Testis (tissue), 2 donors: ENCODE measurements at regions not wholly inside any gene's neighbourhood (a gene's known extent, or its start where the extent isn't known, plus 50 kb on each side); places are given as distances from the start of the nearest gene placed in this dataset.

ENCODE experiments used
- POLR2A ChIP-seq: fragments of 450-650 bp; IDR thresholded peaks from one replicate; pipeline ENCODE4 v1.6.1; 2017; ENCODE audit warnings: antibody characterized with exemption, mild to moderate bottlenecking, moderate library complexity
- TF ChIP-seq, protein P1 (sequence below), 3 experiments: fragments of 450-650 bp in 2 of 3; fragments of 200-600 bp in 1 of 3; sonication (generic) in 1 of 3; IDR thresholded peaks; one replicate each; pipeline ENCODE4 v1.5.1; 2016 to 2019; ENCODE audit warnings: antibody characterized with exemption in 3 of 3, mild to moderate bottlenecking in 2 of 3, moderate library complexity in 1 of 3

DNA sequence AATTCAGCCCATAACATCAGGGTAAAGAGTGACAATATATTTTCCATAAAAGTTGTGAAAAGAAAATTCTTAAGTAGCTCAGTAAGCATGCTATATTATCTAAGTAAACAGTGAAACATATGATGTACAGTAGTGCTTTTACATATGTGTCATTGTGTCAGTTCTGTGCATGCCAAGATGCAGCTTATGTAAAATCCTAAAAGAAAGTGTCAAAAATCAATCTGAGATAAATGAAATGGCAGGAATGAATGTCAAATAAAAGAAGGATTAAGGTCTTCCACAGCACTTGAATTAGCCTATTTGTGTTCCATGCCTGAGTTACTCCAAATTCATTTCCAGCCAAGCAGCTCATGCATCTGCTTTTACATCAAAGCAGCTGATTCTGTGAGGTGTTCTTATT, 452.7 kb upstream of the HS3ST1 start:
- TF ChIP-seq, protein P1, sequence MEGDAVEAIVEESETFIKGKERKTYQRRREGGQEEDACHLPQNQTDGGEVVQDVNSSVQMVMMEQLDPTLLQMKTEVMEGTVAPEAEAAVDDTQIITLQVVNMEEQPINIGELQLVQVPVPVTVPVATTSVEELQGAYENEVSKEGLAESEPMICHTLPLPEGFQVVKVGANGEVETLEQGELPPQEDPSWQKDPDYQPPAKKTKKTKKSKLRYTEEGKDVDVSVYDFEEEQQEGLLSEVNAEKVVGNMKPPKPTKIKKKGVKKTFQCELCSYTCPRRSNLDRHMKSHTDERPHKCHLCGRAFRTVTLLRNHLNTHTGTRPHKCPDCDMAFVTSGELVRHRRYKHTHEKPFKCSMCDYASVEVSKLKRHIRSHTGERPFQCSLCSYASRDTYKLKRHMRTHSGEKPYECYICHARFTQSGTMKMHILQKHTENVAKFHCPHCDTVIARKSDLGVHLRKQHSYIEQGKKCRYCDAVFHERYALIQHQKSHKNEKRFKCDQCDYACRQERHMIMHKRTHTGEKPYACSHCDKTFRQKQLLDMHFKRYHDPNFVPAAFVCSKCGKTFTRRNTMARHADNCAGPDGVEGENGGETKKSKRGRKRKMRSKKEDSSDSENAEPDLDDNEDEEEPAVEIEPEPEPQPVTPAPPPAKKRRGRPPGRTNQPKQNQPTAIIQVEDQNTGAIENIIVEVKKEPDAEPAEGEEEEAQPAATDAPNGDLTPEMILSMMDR (IDR thresholded peaks at IDR 0.05): no peak
- TF ChIP-seq POLR2A: no peak
